ENCODE measurements at regions not wholly inside any gene's neighbourhood (a gene's known extent, or its start where the extent isn't known, plus 50 kb on each side); places are given as distances from the start of the nearest gene placed in this dataset.

- Histone ChIP-seq H3K27ac (ENCODE audit: low read depth, low read length) (no peak overlapping the region), H3K79me2 (ENCODE audit: control insufficient read depth, low read length) (no peaks in the 10 kb centered on the region), H4K20me1 (ENCODE audit: control insufficient read depth, insufficient read depth, low read depth, low read length) (no peaks in the 10 kb centered on the region), H3K27me3 (ENCODE audit: control insufficient read depth, low read length) (no peaks in the 10 kb centered on the region), H3K36me3 (ENCODE audit: control insufficient read depth, low read length) (no peaks in the 10 kb centered on the region), H3F3A (ENCODE audit: control insufficient read depth, insufficient read depth) (no peaks in the 10 kb centered on the region), H3K9me3 (ENCODE audit: control insufficient read depth, insufficient read depth, low read length) (no peaks in the 10 kb centered on the region), H3K4me2 (ENCODE audit: low read length) (no peak overlapping the region), H3K4me3 (ENCODE audit: low read length) (no peak overlapping the region), H3K9me2 (replicated peaks; ENCODE audit: control insufficient read depth, low read length) (no peaks in the 10 kb centered on the region), H3K4me1 (ENCODE audit: control insufficient read depth, low read length) (no peaks in the 10 kb centered on the region)
- no peak for TF ChIP-seq EZH2phosphoT487 (IDR thresholded peaks at IDR 0.05; ENCODE audit: borderline replicate concordance, low read length)
- TF ChIP-seq, protein P1, sequence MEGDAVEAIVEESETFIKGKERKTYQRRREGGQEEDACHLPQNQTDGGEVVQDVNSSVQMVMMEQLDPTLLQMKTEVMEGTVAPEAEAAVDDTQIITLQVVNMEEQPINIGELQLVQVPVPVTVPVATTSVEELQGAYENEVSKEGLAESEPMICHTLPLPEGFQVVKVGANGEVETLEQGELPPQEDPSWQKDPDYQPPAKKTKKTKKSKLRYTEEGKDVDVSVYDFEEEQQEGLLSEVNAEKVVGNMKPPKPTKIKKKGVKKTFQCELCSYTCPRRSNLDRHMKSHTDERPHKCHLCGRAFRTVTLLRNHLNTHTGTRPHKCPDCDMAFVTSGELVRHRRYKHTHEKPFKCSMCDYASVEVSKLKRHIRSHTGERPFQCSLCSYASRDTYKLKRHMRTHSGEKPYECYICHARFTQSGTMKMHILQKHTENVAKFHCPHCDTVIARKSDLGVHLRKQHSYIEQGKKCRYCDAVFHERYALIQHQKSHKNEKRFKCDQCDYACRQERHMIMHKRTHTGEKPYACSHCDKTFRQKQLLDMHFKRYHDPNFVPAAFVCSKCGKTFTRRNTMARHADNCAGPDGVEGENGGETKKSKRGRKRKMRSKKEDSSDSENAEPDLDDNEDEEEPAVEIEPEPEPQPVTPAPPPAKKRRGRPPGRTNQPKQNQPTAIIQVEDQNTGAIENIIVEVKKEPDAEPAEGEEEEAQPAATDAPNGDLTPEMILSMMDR (IDR thresholded peaks at IDR 0.05; ENCODE audit: low read depth, low read length, poor library complexity, severe bottlenecking) = no peak
Observed at GRCh38 chr1:5730272-5731109, 261.7 kb downstream of the NPHP4 start.

- TF ChIP-seq, protein P1 (IDR thresholded peaks at IDR 0.05; ENCODE audit: low read depth, low read length, poor library complexity, severe bottlenecking) = no peak
- no peak for TF ChIP-seq EZH2phosphoT487 (IDR thresholded peaks at IDR 0.05; ENCODE audit: borderline replicate concordance, low read length)
- Histone ChIP-seq H4K20me1 (ENCODE audit: control insufficient read depth, insufficient read depth, low read depth, low read length) (no peaks in the 10 kb centered on the region), H3F3A (ENCODE audit: control insufficient read depth, insufficient read depth) (no peaks in the 10 kb centered on the region)
Observed at GRCh38 chr1:5729636-5730145, 262.5 kb downstream of the NPHP4 start.

GRCh38 chr1:5728663-5729355 lies 263.4 kb downstream of the NPHP4 start:
- H3K4me3 ChIP-seq (ENCODE audit: low read length) = no peak overlapping the region
- no peaks in the 10 kb centered on the region for H3K9me3 ChIP-seq (ENCODE audit: control insufficient read depth, insufficient read depth, low read length)
- H3K9me2 ChIP-seq (replicated peaks; ENCODE audit: control insufficient read depth, low read length) = no peaks in the 10 kb centered on the region
- H3K4me1 ChIP-seq (ENCODE audit: control insufficient read depth, low read length) = no peaks in the 10 kb centered on the region
- no peak overlapping the region for H3K27ac ChIP-seq (ENCODE audit: low read depth, low read length)
- no peaks in the 10 kb centered on the region for H3K79me2 ChIP-seq (ENCODE audit: control insufficient read depth, low read length)
- H3K4me2 ChIP-seq (ENCODE audit: low read length) = no peak overlapping the region
- H3K36me3 ChIP-seq (ENCODE audit: control insufficient read depth, low read length) = no peaks in the 10 kb centered on the region
- H3F3A ChIP-seq (ENCODE audit: control insufficient read depth, insufficient read depth) = no peaks in the 10 kb centered on the region
- TF ChIP-seq, protein P1 (IDR thresholded peaks at IDR 0.05; ENCODE audit: low read depth, low read length, poor library complexity, severe bottlenecking) = no peak
- TF ChIP-seq EZH2phosphoT487 (IDR thresholded peaks at IDR 0.05; ENCODE audit: borderline replicate concordance, low read length) = no peak
- H4K20me1 ChIP-seq (ENCODE audit: control insufficient read depth, insufficient read depth, low read depth, low read length) = no peaks in the 10 kb centered on the region
- H3K27me3 ChIP-seq (ENCODE audit: control insufficient read depth, low read length) = no peaks in the 10 kb centered on the region

More at GRCh38 chr1:5729636-5730145, 262.5 kb downstream of the NPHP4 start:
- no peaks in the 10 kb centered on the region for H3K4me1 ChIP-seq (ENCODE audit: control insufficient read depth, low read length)
- H3K27ac ChIP-seq (ENCODE audit: low read depth, low read length) = no peak overlapping the region
- no peaks in the 10 kb centered on the region for H3K79me2 ChIP-seq (ENCODE audit: control insufficient read depth, low read length)
- H3K9me3 ChIP-seq (ENCODE audit: control insufficient read depth, insufficient read depth, low read length) = no peaks in the 10 kb centered on the region
- no peaks in the 10 kb centered on the region for H3K9me2 ChIP-seq (replicated peaks; ENCODE audit: control insufficient read depth, low read length)
- H3K27me3 ChIP-seq (ENCODE audit: control insufficient read depth, low read length) = no peaks in the 10 kb centered on the region
- H3K4me2 ChIP-seq (ENCODE audit: low read length) = no peak overlapping the region
- no peak overlapping the region for H3K4me3 ChIP-seq (ENCODE audit: low read length)
- H3K36me3 ChIP-seq (ENCODE audit: control insufficient read depth, low read length) = no peaks in the 10 kb centered on the region

Measured in DOHH2 (cell line).